ENCODE measurements at regions not wholly inside any gene's neighbourhood (a gene's known extent, or its start where the extent isn't known, plus 50 kb on each side); places are given as distances from the start of the nearest gene placed in this dataset.

GRCh38 chr9:108163321-108164005 lies 673.9 kb upstream of the KLF4 start:
- H3K79me2 ChIP-seq (ENCODE audit: control insufficient read depth, insufficient read depth, low read length), result no peaks in the 10 kb centered on the region
- no peak overlapping the region for H3K9ac ChIP-seq (ENCODE audit: control insufficient read depth, extremely low read depth, insufficient read depth, low read length)
- no peaks in the 10 kb centered on the region for H3K9me1 ChIP-seq (ENCODE audit: control insufficient read depth, extremely low read depth, insufficient read depth, low read length)
- no peak overlapping the region for H3K27ac ChIP-seq (ENCODE audit: control insufficient read depth, insufficient read depth, low read length)
- no peaks in the 10 kb centered on the region for H3K9me3 ChIP-seq (ENCODE audit: control insufficient read depth, low read depth, low read length)
- no peak overlapping the region for H3K4me3 ChIP-seq (ENCODE audit: control insufficient read depth in 2 of 3, extremely low read depth in 1 of 3, insufficient read depth in 2 of 3, low read depth in 1 of 3, low read length in 3 of 3)
- H3K4me1 ChIP-seq (ENCODE audit: control insufficient read depth, extremely low read depth, insufficient read depth, low read length), result peaks cover 4% of the 10 kb centered on the region
- DNase-seq (ENCODE audit: low read depth, low spot score) (no peak), FAIRE-seq (peak; percentile 46)
- TF ChIP-seq, protein P1, sequence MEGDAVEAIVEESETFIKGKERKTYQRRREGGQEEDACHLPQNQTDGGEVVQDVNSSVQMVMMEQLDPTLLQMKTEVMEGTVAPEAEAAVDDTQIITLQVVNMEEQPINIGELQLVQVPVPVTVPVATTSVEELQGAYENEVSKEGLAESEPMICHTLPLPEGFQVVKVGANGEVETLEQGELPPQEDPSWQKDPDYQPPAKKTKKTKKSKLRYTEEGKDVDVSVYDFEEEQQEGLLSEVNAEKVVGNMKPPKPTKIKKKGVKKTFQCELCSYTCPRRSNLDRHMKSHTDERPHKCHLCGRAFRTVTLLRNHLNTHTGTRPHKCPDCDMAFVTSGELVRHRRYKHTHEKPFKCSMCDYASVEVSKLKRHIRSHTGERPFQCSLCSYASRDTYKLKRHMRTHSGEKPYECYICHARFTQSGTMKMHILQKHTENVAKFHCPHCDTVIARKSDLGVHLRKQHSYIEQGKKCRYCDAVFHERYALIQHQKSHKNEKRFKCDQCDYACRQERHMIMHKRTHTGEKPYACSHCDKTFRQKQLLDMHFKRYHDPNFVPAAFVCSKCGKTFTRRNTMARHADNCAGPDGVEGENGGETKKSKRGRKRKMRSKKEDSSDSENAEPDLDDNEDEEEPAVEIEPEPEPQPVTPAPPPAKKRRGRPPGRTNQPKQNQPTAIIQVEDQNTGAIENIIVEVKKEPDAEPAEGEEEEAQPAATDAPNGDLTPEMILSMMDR (optimal IDR thresholded peaks at IDR 0.05 in 1 of 3, IDR thresholded peaks at IDR 0.05 in 1 of 3, conservative IDR thresholded peaks at IDR 0.05 in 1 of 3; ENCODE audit: extremely low read depth in 1 of 3, insufficient read depth in 2 of 3, low read length in 3 of 3), result no peak
- no peak for TF ChIP-seq EZH2 (IDR thresholded peaks at IDR 0.05; ENCODE audit: low read length)
- dilution Hi-C loops (cut with MboI; ENCODE audit: extremely low pct_ligation_motif_present, low sequenced_read_pairs), result no loop called here
- no peaks in the 10 kb centered on the region for H3K36me3 ChIP-seq (ENCODE audit: control insufficient read depth in 2 of 2, extremely low read depth in 1 of 2, insufficient read depth in 2 of 2, low read length in 2 of 2)
- no peaks in the 10 kb centered on the region for H4K20me1 ChIP-seq (ENCODE audit: control insufficient read depth, extremely low read depth, insufficient read depth, low read length)
- H2AFZ ChIP-seq (ENCODE audit: control insufficient read depth, low read length), result no peak overlapping the region
- H3K27me3 ChIP-seq (ENCODE audit: control insufficient read depth, extremely low read depth, insufficient read depth, low read length), result no peaks in the 10 kb centered on the region
- H3K4me2 ChIP-seq (ENCODE audit: control insufficient read depth, extremely low read depth, insufficient read depth, low read depth, low read length), result no peak overlapping the region

DNA sequence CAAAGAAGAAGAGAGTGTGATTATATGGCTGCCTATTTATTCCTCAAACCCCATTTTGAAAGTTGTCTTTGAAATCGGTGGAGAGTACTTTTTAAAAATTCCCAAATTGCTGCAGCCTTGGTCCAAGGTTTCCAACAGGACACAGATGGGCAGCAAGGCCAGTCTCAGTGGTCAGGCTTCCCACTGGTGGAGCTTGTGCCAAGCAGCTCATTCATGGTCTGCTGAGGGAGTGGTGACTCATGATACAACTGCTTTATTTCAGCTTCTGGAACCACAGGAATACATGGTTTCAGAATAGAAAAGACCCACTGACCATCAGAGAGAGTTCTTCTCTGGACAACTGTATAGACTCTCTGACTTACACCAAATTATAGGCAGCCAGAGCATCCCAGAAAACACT lies 673.1 kb upstream of the KLF4 start:
- no peak overlapping the region for H3K4me3 ChIP-seq (ENCODE audit: control insufficient read depth in 2 of 3, extremely low read depth in 1 of 3, insufficient read depth in 2 of 3, low read depth in 1 of 3, low read length in 3 of 3)
- peaks cover 4% of the 10 kb centered on the region for H3K4me1 ChIP-seq (ENCODE audit: control insufficient read depth, extremely low read depth, insufficient read depth, low read length)
- H3K9me1 ChIP-seq (ENCODE audit: control insufficient read depth, extremely low read depth, insufficient read depth, low read length), result no peaks in the 10 kb centered on the region
- no peaks in the 10 kb centered on the region for H3K27me3 ChIP-seq (ENCODE audit: control insufficient read depth, extremely low read depth, insufficient read depth, low read length)
- no peaks in the 10 kb centered on the region for H3K36me3 ChIP-seq (ENCODE audit: control insufficient read depth in 2 of 2, extremely low read depth in 1 of 2, insufficient read depth in 2 of 2, low read length in 2 of 2)
- no peak overlapping the region for H3K4me2 ChIP-seq (ENCODE audit: control insufficient read depth, extremely low read depth, insufficient read depth, low read depth, low read length)
- no peaks in the 10 kb centered on the region for H3K79me2 ChIP-seq (ENCODE audit: control insufficient read depth, insufficient read depth, low read length)
- H3K9me3 ChIP-seq (ENCODE audit: control insufficient read depth, low read depth, low read length), result no peaks in the 10 kb centered on the region
- dilution Hi-C loops (cut with MboI; ENCODE audit: extremely low pct_ligation_motif_present, low sequenced_read_pairs), result no loop called here
- DNase-seq (ENCODE audit: low read depth, low spot score), result no peak
- H2AFZ ChIP-seq (ENCODE audit: control insufficient read depth, low read length), result no peak overlapping the region
- no peak overlapping the region for H3K27ac ChIP-seq (ENCODE audit: control insufficient read depth, insufficient read depth, low read length)
- H4K20me1 ChIP-seq (ENCODE audit: control insufficient read depth, extremely low read depth, insufficient read depth, low read length), result no peaks in the 10 kb centered on the region
- H3K9ac ChIP-seq (ENCODE audit: control insufficient read depth, extremely low read depth, insufficient read depth, low read length), result no peak overlapping the region
- FAIRE-seq, result no peak
- no peak for TF ChIP-seq EZH2 (IDR thresholded peaks at IDR 0.05; ENCODE audit: low read length)
- TF ChIP-seq, protein P1 (optimal IDR thresholded peaks at IDR 0.05 in 1 of 3, IDR thresholded peaks at IDR 0.05 in 1 of 3, conservative IDR thresholded peaks at IDR 0.05 in 1 of 3; ENCODE audit: extremely low read depth in 1 of 3, insufficient read depth in 2 of 3, low read length in 3 of 3), result no peak

Data from keratinocyte (primary cell).